Femur (tissue), 1 donor: ENCODE measurements at regions not wholly inside any gene's neighbourhood (a gene's known extent, or its start where the extent isn't known, plus 50 kb on each side); places are given as distances from the start of the nearest gene placed in this dataset.
"Not testable (repeated sequence)": the region's sequence is repeated elsewhere in the genome, so short reads cannot be mapped to it uniquely, and the experiment has no call there.

Source experiments
- DNase-seq: peaks from one replicate; pipeline ENCODE4 v3.0.0-alpha.2; 2017

DNA sequence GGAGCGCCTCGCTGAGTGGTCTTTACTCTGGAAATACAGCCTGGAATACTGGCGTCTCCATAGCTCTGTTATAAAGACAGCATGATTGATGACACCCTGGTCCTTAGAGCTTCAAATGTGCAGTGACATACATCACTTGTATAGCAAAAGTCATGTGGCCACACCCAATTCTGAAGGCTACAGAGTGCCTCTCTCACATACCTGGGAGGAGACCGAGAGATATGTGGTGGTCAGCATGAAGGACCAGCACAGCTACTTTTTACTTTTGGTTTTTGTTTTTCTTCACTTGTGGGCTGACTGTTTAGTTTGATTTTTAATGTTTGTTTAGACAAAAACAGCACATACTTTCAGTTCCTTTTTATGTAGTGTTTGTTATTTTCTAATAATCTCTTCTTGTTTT is 938.5 kb upstream of the SOX11 start:
- no peak for DNase-seq

DNA sequence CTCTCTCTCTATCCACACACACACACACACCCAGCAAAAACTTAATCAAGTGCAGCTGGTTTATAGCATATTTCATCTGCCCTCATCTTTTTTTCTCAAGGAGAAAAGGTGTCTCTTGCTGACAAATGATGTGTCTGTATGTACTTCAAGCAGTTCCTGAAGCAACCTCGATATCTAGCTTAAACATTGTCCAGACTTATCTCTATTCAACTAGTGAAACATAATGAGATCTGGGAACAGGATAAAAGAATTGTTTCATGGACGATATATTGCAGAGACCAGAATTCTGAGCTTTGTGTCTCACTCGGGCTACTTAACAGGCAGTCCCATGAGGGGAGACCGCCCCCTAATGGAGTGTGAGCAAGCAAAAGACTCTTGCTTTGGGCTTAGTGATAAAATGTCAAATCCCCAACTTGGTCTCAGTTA is 929.2 kb upstream of the SOX11 start:
- DNase-seq: peak; percentile 58

DNA sequence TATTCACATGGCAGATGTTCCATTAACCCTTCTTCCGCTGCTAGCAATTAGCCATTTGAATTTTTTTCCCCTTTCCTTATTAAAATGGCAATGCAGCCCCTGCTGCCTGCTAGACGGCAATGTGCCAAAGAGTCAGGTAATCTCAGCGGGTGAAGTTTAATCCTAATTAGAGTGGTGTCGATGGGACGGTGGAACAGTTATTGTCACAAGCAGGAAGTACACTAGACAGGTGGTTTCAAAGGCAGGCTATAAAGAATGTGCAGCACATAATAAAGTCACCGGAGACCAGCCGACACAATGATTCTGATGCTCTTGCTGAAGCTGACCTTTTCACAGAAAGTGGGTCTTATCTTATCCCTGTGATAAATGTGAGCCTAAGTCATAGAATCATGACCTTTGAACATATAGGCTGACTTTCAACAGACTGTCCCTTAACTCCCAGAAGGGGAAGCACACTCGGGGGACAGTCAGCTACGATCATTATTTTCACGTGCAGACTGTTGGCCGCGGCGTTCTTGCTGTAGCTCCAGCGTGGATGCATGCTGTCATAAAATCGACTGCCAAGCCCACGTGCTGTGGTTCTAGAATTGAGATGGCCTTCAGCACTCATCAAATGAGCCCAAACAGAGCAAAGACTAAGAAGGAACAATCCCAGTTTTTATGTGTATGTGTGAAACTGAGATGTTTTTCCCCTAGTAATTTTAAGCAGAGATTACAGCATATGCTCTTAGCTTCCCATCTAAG is 926.2 kb upstream of the SOX11 start:
- no peak for DNase-seq

DNA sequence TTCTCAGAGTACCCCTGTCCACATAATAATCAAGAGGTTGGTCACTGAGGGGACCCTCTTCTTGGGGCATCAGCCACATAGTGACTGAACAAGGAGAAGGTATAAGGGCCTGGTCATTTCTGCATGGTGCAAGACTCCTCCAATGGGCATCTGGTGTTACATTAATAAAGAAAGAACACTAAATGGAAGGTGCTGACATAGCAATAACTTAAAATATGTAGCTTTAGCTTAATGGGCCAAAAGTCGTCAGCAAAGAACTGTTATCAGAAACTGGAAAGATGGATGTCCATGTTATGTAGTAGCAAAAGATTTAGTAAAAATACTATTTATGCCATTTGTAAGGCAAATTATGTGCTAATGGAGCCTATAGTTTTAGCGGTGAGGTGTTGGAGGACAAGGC is 916.5 kb upstream of the SOX11 start:
- DNase-seq: no peak

DNA sequence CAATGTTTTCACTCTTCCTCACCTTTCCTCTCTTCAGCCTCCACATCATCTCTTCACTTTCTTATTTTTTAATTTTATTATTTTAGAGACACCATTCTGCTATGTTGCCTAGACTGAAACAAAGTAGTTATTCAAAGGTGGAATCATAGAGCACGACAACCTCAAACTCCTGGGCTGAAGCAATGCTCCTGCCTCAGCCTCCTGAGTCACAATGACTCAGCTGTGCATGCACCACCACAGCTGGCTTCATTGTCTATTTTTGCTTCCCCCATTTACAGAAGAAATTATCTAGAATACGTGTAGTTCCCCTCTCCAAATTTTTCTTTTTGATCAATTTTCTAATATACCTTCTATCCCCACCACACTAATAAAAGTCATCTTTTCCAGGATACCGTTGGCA is 911.5 kb upstream of the SOX11 start:
- DNase-seq: no peak

DNA sequence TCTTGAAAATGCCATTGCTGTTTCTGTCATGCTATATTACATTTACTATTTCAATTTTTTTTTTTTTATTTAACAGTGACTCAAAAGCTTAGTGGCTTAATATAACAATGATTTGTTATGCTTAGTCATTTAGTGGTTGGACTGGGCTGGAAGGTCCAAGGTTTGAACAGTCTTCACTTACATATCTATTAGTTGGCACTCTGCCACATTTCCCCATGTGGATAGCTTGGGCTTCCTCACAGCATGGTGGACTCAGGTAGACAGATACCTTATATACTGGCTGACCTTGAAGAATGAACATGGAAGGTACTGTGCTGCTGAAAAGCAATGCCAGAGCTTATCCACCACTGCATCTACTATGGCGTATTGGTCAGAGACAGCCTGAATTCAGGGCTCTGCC is 909.5 kb upstream of the SOX11 start:
- DNase-seq: no peak

DNA sequence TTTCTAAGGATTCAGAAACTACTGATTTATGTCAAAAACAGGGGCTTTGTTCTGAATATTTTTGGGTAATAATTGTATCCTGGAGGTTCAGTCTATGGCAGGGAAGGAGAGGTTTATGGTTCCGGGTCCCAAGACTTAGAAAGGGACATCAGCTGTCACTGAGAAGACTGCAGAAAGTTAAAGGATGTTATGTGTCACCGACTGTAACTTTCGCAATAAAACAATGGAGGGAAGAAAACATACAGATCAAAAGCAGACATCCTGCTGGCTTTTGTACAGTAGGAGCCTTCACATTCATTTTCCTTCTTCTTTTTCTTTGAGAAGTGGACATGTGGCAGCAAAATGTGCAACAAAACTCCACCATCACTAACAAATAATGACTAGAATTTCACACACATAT is 900.7 kb upstream of the SOX11 start:
- no peak for DNase-seq

DNA sequence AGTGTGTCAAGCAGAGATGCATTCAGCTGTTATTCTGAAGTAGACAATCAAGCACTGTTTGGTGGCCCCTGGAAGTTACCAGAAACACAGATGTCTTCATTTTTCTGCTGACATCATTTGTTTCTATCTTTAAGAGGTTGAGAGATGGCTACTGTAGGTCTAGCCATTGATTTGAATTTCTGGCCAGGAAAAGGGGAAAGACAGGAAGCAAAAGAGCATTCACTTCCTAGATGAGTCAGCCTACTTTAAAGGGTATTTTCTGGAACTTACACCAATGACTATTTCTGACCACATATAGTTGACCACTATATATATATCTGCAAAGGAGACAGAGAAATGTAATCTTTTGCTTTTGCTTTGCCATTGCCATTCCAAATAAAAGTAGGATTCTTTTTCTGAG is 900.1 kb upstream of the SOX11 start:
- DNase-seq: no peak

DNA sequence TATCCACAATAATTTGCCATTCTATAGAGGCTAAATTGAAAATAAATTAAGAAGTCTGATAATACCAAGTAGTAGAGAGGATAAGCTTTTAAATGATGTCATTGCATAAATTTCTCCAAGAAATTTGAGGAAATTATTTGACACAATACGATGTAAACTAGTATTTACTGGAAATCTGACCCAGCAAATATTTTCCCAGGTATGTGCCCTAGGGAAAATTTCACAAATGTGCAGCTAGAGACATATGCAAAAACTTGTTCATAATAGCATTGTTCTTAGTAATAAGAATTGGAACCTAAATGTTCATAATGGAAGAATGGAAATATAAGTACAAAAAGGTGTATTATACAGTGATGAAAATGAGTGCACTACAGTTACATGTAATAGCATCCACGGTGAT is 888.8 kb upstream of the SOX11 start:
- DNase-seq: no peak

DNA sequence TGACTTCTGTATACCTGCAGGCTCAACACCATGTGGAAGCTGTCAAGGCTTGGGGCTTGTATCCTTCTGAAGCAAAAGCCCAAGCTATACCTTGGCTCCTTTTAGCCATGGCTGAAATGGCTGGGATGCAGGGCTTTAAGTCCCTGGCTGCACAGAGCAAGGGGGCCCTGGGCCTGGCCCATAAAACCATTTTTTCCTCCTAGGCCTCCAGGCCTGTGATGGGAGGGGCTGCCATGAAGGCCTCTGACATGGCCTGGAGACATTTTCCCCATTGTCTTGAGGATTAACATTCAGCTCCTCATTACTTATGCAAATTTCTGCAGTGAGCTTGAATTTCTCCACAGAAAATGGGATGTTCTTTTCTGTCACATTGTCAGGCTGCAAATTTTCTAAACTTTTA is 878.0 kb upstream of the SOX11 start:
- DNase-seq: not testable (repeated sequence)

DNA sequence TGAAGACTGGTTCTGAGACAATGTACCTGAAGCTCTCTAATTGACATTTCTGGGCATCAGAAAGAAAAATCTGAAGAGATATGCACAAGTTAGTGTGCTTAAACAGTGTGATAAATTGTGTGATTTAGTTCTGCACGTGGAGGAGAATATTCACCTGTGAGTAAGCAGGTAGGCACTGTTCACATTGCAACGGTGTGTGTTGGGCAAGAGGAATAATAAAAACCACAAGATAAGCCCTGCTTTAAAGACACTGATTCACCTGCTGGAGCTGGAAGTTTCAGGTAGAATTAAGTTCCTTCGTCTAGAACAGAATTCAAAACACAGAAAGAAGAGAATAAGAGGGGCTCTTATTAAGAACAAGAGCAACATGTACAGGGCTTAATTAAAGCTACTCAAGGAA is 864.3 kb upstream of the SOX11 start:
- no peak for DNase-seq

DNA sequence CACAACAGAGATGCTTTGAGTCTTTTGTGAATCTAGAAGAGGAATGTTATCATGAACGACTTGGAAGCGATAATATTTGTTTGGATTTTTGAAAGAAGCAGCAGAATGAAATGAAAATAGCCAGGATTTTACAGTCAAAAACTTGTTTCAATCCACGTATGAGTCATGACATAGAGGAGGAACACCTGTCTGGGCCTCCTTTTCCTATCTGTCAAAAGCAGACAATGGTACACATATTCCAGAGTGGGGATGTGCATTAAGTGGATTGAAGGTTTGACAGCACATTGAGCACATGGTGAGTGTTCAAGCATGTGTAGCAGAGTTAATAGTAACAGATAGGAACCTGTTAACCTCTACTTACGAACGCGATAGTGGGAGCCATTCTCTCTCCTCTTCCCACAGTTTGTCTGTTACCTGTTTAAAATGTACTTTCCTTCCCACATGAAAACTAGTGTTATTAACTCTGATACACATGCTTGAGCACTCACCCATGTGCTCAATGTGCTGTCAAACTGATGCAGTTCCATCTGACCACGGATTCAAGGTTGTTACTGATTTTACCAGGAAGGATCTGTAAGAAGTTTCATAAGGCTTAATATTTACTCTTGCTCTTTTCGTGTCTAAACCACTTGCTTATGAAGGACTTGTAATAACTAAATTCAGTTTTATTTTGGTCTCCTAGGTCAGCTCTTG is 863.4 kb upstream of the SOX11 start:
- no peak for DNase-seq

DNA sequence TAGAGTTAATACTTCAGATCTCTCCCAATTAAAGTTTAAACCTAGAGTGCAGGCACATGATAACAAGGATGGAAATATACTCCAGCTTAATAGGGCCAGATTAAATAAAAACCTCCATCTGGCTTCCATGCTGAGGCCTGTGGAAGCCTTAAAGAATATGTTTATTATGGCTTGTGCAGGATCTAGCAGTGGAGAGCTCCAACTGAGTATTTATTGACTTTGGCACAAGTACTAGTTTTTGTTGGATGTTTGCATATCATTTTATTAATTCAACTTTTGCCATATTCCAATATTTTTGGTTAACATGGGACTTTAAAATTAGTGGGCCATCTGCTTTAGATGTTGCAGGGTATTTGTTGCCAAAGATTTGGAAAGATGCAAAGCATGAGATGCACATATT is 860.4 kb upstream of the SOX11 start:
- no peak for DNase-seq

DNA sequence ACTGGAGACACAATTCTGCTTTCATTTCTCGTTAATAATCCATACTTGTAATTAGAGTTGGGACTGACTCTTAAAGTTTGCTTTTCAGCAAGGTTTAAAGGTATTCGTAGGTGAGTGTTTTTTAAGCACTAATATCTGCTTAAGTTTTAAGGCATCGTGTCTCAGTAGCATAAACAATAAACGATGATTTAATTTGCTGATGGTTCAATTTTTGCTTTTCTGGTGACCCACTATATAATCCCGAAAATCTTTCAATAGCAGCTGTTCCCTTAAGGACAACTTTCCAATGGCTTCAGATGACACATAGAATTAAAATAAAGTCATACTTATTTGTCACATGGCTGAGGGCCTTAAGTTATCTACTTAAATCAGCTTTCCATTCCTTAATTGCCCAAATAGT is 859.5 kb upstream of the SOX11 start:
- no peak for DNase-seq

DNA sequence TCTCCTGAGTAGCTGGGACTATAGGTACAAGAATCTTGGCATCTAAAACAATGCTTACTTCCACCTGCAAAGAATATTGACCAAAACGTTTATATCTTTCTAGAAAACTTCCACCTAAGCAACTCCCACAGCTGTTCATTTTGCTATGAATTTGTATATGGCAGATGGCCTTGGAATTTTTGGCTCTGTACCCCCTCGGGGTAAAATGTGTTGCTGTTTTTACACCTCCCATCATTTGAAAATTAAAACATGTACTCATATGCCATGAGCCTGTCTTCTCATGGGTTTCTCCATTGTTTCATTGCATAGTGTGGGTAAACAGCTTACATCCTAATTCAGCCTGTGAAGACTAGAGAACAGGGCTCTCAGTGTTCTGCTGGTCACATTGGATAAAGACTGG is 853.6 kb upstream of the SOX11 start:
- no peak for DNase-seq

DNA sequence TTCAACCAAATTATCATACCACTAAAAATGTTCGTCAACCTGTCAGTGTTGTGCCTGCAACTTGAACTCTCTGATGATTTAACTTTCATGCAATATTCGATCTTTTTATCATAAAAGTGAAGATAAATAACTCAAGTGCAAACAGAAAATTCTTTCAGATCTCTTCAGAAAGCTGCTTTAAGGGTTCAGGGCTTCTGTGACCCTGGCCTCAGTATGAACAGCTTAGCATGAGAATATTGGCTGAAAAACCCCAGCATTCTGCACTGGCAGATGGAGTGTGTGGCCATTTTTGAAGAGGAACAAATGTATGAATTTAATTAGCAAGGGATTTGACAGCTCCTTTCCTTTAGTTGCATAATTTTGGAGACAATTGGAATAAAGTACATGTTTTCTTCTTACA is 851.4 kb upstream of the SOX11 start:
- no peak for DNase-seq

DNA sequence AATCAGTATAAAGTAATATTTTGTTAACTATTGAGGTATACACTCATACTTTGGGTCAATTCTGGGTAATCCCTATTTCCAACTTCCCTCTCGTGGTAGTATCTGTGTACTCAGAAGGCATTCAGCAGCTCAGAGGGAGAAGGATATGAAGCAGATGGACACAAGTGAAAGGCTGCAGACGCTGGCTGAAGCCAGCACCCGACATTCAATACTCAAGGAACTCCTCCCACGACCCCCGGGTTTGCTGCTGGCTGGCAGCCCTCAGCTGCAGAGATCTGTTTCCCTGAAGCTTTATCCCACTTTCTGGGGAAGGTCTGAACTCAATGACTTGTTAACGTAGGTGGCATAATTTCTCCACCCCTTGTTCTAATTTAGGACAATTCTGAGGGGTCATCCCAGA is 847.3 kb upstream of the SOX11 start:
- DNase-seq: peak; percentile 23

DNA sequence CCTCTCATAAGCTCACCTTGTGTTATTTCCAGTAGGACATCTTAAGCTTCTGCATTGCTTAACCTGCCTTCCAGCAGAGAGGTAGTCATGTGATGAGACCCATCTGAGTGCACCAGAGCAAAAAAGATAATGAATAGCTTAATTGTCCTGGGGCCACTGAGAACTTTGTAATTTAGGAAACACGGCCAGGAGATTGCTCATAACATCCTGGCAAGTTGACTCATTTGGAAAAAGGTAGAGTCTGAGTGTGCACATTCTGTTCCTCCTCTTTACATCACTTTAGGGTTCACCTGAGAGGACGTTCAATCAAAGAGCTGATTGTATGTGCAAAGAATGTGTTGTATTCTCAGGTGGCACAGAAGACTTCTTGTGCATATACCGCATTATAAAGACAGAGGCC is 830.2 kb upstream of the SOX11 start:
- no peak for DNase-seq

DNA sequence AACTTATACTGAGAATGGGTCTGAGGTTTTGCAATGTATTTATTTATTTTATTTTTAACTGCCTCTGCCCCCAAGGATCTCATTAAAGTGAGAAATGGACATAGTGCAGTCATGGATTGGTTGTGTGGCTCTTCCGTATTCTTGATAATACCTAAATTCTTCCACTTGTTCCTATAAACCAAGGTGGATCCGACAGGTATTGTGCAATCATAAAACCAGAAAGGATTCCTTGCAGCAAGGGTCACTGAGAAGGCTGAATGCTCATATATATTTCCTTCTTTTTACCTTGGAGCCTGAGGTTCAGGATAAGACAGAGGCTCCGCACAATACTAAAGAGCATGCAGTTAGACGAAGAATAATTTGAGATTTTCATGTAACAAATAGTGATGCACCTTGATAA is 826.0 kb upstream of the SOX11 start:
- DNase-seq: no peak

DNA sequence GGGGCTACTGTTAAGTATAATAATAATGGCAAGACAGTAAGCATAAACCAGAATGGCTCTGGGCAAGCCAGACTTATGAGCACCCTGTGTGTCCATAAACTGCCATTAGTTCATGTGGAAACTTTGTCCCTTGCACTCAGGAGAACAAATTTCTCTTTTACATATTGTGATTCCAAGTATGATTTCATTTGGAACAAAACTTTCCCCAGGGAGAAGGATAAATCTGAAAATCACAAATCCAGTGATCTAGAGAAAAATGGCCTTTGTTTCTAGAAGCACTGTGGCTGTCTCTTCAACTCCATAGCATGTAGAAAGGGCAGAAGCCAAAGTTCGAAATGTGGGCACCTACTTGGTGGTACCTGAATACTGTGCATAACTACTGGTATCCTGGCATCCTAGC is 823.7 kb upstream of the SOX11 start:
- no peak for DNase-seq

DNA sequence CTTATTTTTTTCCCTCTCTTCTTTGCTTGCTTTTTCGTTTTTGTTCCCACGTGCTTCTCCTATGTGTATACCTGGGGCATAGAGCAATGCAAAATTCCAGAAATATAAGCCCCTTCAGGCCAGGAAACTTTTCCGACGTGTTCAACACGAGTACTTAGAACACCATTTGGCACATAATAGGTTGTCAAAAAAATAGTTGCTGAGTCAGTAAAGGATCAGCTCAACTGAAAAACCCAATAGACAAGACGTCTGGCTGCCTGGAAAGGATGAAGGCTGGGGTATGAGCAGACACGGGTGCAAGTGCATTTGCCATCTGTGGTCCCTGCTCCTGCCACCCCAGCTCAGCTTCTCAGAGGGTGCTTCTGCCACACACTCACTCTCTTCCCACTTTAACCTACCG is 823.0 kb upstream of the SOX11 start:
- no peak for DNase-seq

DNA sequence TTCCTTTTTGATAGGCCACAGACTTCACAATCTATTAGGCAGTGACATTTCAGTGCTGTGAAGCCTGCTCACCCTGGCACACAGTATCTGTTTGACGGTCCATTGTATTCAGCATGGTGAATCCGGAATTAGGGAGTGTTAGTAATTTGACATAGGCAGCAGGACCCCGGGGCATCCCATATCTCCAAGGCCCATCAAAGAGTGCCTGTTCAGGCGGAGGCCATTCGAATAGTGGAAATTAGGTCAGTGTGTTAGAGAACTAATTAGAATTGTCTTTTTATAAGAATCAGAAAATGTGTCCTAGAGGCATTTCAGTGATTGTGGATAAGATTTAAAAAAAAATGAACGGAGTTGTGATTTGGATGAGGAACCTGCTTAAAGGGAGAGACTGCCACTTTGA is 818.8 kb upstream of the SOX11 start:
- no peak for DNase-seq

DNA sequence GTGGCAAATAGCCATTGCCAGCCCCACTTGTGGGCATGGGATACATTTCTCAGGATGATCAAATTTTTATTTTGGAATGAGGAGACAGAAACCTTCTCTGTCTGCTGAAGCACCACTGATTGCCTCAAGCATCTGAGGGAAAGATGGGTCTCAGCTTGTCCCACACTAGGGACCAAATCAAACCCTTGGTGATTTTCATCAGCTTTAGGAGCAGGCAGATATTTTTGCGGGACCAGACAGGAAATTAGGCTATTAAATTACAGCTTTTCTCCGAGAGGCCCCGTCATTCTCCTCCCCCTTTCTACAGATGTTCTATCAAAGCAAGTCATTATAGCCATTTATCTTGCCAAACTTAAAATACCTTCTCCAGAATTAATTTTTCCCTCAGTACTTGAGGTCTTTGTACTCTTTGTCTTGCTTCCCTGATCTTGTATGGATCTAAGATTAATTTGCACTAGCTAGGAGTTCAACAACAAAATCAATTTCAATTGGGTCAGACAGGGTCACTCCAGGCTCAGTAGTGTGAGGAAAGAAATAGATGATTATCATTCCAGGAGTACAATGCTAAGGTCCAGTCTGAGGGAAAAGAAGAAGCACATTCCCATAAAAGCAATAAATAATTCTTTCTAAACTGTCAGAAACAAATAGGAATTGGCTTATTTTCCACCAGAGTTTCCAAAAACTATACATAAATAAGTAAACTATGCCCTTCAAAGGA is 818.1 kb upstream of the SOX11 start:
- no peak for DNase-seq

DNA sequence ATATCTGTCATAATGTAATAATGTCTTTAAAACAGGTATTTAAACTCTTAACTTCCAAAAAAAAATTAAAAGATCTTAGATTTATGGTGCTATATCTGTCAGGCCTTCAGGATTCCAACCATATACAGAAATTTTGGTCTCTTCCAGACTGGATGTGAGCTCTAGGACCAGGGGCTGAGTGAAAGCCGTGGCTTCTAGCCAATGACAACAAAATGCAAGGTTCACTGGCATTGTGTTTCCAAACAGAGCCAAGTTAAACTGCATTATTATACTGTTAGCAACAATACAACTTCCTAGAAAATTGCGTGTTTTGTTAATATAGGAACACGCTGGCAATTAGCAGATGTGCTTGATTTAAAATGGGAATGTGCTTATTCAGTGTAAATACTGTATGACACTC is 809.8 kb upstream of the SOX11 start:
- peak; percentile 23 for DNase-seq
